Panc1 (cell line): ENCODE measurements at regions not wholly inside any gene's neighbourhood (a gene's known extent, or its start where the extent isn't known, plus 50 kb on each side); places are given as distances from the start of the nearest gene placed in this dataset.

Source experiments
- ATAC-seq: fragments of 200-7000 bp; cut with Tn5 transposase; 2 replicates; pipeline ENCODE4 v1.9.1; 2020; ENCODE audit warnings: mild to moderate bottlenecking, moderate library complexity
- BruUV-seq: library from RNA; stranded (reverse); fragments of 400-500 nt; replicated peaks from 2 replicates; lab custom pipeline; 2021; lab: Mats Ljungman, UMichigan
- CTCF ChIA-PET: fragments of 300-600 bp; sonication (Branson Sonifier 250); formaldehyde crosslinking; loops from one replicate; lab custom pipeline; 2022; ENCODE audit warnings: antibody characterized with exemption; lab: Charles Lee
- POLR2A ChIA-PET: fragments of 300-600 bp; sonication (Branson Sonifier 250); formaldehyde crosslinking; loops from one replicate; lab custom pipeline; 2022; ENCODE audit warnings: antibody characterized with exemption; lab: Charles Lee
- DNase-seq: peaks from one replicate; pipeline ENCODE4 v3.0.0-alpha.2; 2010; ENCODE audit warnings: low read depth, low spot score
- H3K27ac ChIP-seq: 2 replicates; pipeline ENCODE4 v1.5.1; 2011; ENCODE audit warnings: mild to moderate bottlenecking, low read length, inconsistent platforms
- H3K27me3 ChIP-seq: fragments of 200-500 bp; sonication (Bioruptor generic); 2 replicates; pipeline ENCODE4 v1.6.0; 2014; ENCODE audit warnings: low read length, inconsistent platforms; ENCODE audit not compliant: control insufficient read depth, insufficient read depth
- H3K36me3 ChIP-seq: fragments of 200-500 bp; sonication (Bioruptor generic); 2 replicates; pipeline ENCODE4 v1.5.1; 2014; ENCODE audit warnings: inconsistent platforms, mild to moderate bottlenecking, low read length, moderate library complexity; ENCODE audit not compliant: control insufficient read depth, insufficient read depth
- H3K4me1 ChIP-seq: 2 replicates; pipeline ENCODE4 v1.5.1; 2011; ENCODE audit warnings: inconsistent platforms, mild to moderate bottlenecking, low read length, moderate library complexity; ENCODE audit not compliant: control insufficient read depth, insufficient read depth
- H3K4me3 ChIP-seq, 2 experiments: 2 replicates each; pipeline ENCODE4 v1.5.1; 2011 to 2012; ENCODE audit warnings: low read depth in 2 of 2, low read length in 2 of 2, mild to moderate bottlenecking in 2 of 2, inconsistent platforms in 1 of 2, moderate library complexity in 1 of 2
- H3K9me3 ChIP-seq: fragments of 200-500 bp; sonication (Bioruptor generic); 2 replicates; pipeline ENCODE4 v1.5.1; 2014; ENCODE audit warnings: low read depth, mild to moderate bottlenecking, inconsistent platforms, low read length, moderate library complexity; ENCODE audit not compliant: control insufficient read depth, insufficient read depth
- CTCF ChIP-seq: fragments of 450-650 bp; IDR thresholded peaks from 2 replicates; pipeline ENCODE4 v1.5.1; 2017; ENCODE audit warnings: mild to moderate bottlenecking
- POLR2AphosphoS5 ChIP-seq: IDR thresholded peaks from 2 replicates; pipeline ENCODE4 v1.6.1; 2012; ENCODE audit warnings: mild to moderate bottlenecking, low read depth, low read length, moderate library complexity
- REST ChIP-seq, 2 experiments: IDR thresholded peaks; 2 replicates each; pipeline ENCODE4 v1.6.1; 2011 to 2012; ENCODE audit warnings: low read depth in 2 of 2, control low read depth in 1 of 2, low read length in 1 of 2, mild to moderate bottlenecking in 1 of 2, moderate library complexity in 1 of 2; ENCODE audit not compliant: insufficient read depth in 1 of 2
- SIN3A ChIP-seq: IDR thresholded peaks from 2 replicates; pipeline ENCODE4 v1.6.1; 2012; ENCODE audit warnings: low read depth, mild to moderate bottlenecking, low read length, moderate library complexity, borderline replicate concordance; ENCODE audit not compliant: insufficient read depth
- TCF7L2 ChIP-seq: IDR thresholded peaks from 2 replicates; pipeline ENCODE4 v1.6.1; 2011; ENCODE audit warnings: mild to moderate bottlenecking, low read depth, low read length, inconsistent platforms
- in situ Hi-C: cut with HindIII; loops from 2 replicates; pipeline ENCODE4 v1.10.0; 2016; ENCODE audit warnings: low sequenced_read_pairs, low pct_unique_long_range_greater_than_20kb
- intact Hi-C: fragments of 100-400 bp; cut with micrococcal nuclease; formaldehyde crosslinking; loops from one replicate; pipeline ENCODE4 v1.10.0; 2022; ENCODE audit not compliant: unreplicated experiment

GRCh38 chr13:99723878-99724277, 222.6 kb downstream of the TM9SF2 start:
- BruUV-seq = no TSS peak
- H3K36me3 ChIP-seq = no peaks in the 10 kb centered on the region
- DNase-seq (no peak), ATAC-seq (no peak)
- H3K9me3 ChIP-seq = no peaks in the 10 kb centered on the region
- intact Hi-C loops = no loop called here
- POLR2A ChIA-PET = no interaction called here
- no peaks in the 10 kb centered on the region for H3K4me1 ChIP-seq
- no peak overlapping the region for H3K27ac ChIP-seq
- H3K4me3 ChIP-seq = no peak overlapping the region
- TF ChIP-seq TCF7L2 (no peak), SIN3A (no peak), POLR2AphosphoS5 (no peak), REST (IDR thresholded peaks at IDR 0.05; ENCODE audit: insufficient read depth in 1 of 2, low read depth in 2 of 2, low read length in 1 of 2) (no peak), CTCF (no peak)
- in situ Hi-C loops = no loop called here
- CTCF ChIA-PET = no interaction called here
- H3K27me3 ChIP-seq = no peaks in the 10 kb centered on the region

DNA sequence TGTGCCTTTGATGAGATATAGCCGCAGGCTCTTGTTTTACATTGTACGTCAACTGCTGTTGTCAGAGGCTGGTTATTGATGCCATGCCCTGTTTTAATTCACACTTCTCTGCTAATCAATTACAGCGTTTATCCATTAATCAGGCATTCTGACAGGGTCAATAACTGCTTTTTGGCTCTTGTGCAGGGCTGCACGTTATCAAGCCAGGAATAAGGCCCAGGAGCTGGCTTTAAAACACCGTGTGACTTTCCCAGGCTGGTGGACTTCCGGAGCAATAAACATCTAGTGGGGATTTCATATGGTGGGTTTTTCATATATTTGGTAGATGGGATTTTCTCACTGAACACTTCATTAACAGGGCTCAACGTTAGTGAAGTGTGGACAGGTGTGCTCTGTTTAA, 221.7 kb downstream of the TM9SF2 start:
- no TSS peak for BruUV-seq
- ATAC-seq = no peak

More for the DNA sequence above, 221.7 kb downstream of the TM9SF2 start:
- in situ Hi-C loops (no loop called here), intact Hi-C loops (no loop called here)
- Histone ChIP-seq H3K27me3 (no peaks in the 10 kb centered on the region), H3K9me3 (no peaks in the 10 kb centered on the region), H3K36me3 (no peaks in the 10 kb centered on the region), H3K4me3 (no peak overlapping the region), H3K4me1 (no peaks in the 10 kb centered on the region), H3K27ac (no peak overlapping the region)
- POLR2A ChIA-PET = interaction anchor here (0.6 kb wide), 1 partner anchor 327 kb away, joined by 5 read pairs; no protein-coding TSS in a partner anchor
- TF ChIP-seq REST (IDR thresholded peaks at IDR 0.05; ENCODE audit: insufficient read depth in 1 of 2, low read depth in 2 of 2, low read length in 1 of 2) (no peak), POLR2AphosphoS5 (no peak), SIN3A (no peak), TCF7L2 (no peak), CTCF (no peak)
- no peak for DNase-seq
- CTCF ChIA-PET = no interaction called here
